ENCODE measurements at regions not wholly inside any gene's neighbourhood (a gene's known extent, or its start where the extent isn't known, plus 50 kb on each side); places are given as distances from the start of the nearest gene placed in this dataset.

- no peak for DNase-seq
Observed at GRCh38 chr10:131786756-131787605, 113.8 kb upstream of the PPP2R2D start.

- no peak for DNase-seq
Observed at GRCh38 chr10:131787961-131788360, 112.8 kb upstream of the PPP2R2D start.

GRCh38 chr10:131788386-131788785 lies 112.4 kb upstream of the PPP2R2D start:
- no peak for DNase-seq

GRCh38 chr10:131789516-131789915 lies 111.3 kb upstream of the PPP2R2D start:
- no peak for DNase-seq

GRCh38 chr10:131790021-131790420 lies 110.8 kb upstream of the PPP2R2D start:
- DNase-seq: no peak

GRCh38 chr10:131792011-131792651 lies 108.7 kb upstream of the PPP2R2D start:
- no peak for DNase-seq

GRCh38 chr10:131792809-131793208 lies 108.0 kb upstream of the PPP2R2D start:
- DNase-seq: no peak

GRCh38 chr10:131795761-131796160 lies 105.0 kb upstream of the PPP2R2D start:
- DNase-seq: no peak

GRCh38 chr10:131797626-131798025 lies 103.2 kb upstream of the PPP2R2D start:
- no peak for DNase-seq

- DNase-seq: no peak
Observed at GRCh38 chr10:131799429-131799828, 101.4 kb upstream of the PPP2R2D start.

- DNase-seq: no peak
Observed at GRCh38 chr10:131802156-131802915, 98.5 kb upstream of the PPP2R2D start.

GRCh38 chr10:131802996-131803395 lies 97.8 kb upstream of the PPP2R2D start:
- DNase-seq: no peak

GRCh38 chr10:131803860-131804425 lies 96.9 kb upstream of the PPP2R2D start:
- DNase-seq: no peak

- no peak for DNase-seq
Observed at GRCh38 chr10:131804551-131805295, 96.1 kb upstream of the PPP2R2D start.

- no peak for DNase-seq
Observed at GRCh38 chr10:131805696-131806095, 95.1 kb upstream of the PPP2R2D start.

- DNase-seq: no peak
Observed at GRCh38 chr10:131806146-131806545, 94.7 kb upstream of the PPP2R2D start.

GRCh38 chr10:131806646-131807317 lies 94.0 kb upstream of the PPP2R2D start:
- DNase-seq: no peak

GRCh38 chr10:131808370-131808930 lies 92.4 kb upstream of the PPP2R2D start:
- DNase-seq: no peak

- no peak for DNase-seq
Observed at GRCh38 chr10:131810036-131810804, 90.6 kb upstream of the PPP2R2D start.

GRCh38 chr10:131810805-131811629 lies 89.8 kb upstream of the PPP2R2D start:
- no peak for DNase-seq
